OCI-LY7 (cell line): ENCODE measurements at regions not wholly inside any gene's neighbourhood (a gene's known extent, or its start where the extent isn't known, plus 50 kb on each side); places are given as distances from the start of the nearest gene placed in this dataset.

ENCODE experiments used
- CTCF ChIP-seq: fragments of 200-600 bp; sonication (generic); conservative IDR thresholded peaks from 2 replicates; pipeline ENCODE4 v1.5.1; 2014; ENCODE audit warnings: mild to moderate bottlenecking, antibody characterized with exemption, low read length, moderate library complexity, mixed read lengths
- EZH2phosphoT487 ChIP-seq: fragments of 200-600 bp; sonication (generic); IDR thresholded peaks from 2 replicates; pipeline ENCODE4 v1.6.1; 2018; ENCODE audit warnings: low read depth, borderline replicate concordance, mild to moderate bottlenecking, mixed run types, antibody characterized with exemption, low read length, moderate library complexity, mixed read lengths

- no peak for TF ChIP-seq CTCF
- TF ChIP-seq EZH2phosphoT487, result no peak
Observed at GRCh38 chr10:47060993-47061500, 149.8 kb downstream of the PTPN20 start.
